ENCODE measurements at regions not wholly inside any gene's neighbourhood (a gene's known extent, or its start where the extent isn't known, plus 50 kb on each side); places are given as distances from the start of the nearest gene placed in this dataset.

DNA sequence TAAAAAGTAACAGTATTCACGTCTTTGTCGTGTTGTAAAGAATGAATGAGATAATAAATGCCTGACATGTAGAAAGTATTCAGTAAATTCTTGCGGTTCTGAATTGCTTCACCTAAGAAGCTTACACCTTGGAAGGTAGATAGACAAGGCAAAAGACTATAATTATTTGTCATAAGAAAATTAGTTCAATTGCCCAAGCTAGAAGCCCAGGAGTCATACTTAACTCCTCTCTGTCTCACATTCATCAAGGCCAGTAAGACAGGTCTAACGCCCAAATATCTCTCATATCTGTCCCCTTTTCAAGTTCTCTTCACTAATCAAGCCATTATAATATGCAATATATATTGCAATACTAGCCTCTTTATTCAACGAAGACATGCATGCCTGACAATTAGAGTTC, 87.7 kb upstream of the AMOTL1 start:
- TF ChIP-seq, protein P1, sequence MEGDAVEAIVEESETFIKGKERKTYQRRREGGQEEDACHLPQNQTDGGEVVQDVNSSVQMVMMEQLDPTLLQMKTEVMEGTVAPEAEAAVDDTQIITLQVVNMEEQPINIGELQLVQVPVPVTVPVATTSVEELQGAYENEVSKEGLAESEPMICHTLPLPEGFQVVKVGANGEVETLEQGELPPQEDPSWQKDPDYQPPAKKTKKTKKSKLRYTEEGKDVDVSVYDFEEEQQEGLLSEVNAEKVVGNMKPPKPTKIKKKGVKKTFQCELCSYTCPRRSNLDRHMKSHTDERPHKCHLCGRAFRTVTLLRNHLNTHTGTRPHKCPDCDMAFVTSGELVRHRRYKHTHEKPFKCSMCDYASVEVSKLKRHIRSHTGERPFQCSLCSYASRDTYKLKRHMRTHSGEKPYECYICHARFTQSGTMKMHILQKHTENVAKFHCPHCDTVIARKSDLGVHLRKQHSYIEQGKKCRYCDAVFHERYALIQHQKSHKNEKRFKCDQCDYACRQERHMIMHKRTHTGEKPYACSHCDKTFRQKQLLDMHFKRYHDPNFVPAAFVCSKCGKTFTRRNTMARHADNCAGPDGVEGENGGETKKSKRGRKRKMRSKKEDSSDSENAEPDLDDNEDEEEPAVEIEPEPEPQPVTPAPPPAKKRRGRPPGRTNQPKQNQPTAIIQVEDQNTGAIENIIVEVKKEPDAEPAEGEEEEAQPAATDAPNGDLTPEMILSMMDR (IDR thresholded peaks at IDR 0.05 in 4 of 5, conservative IDR thresholded peaks at IDR 0.05 in 1 of 5): no peak
- no peak for TF ChIP-seq POLR2A (IDR thresholded peaks at IDR 0.05)
